ENCODE measurements at regions not wholly inside any gene's neighbourhood (a gene's known extent, or its start where the extent isn't known, plus 50 kb on each side); places are given as distances from the start of the nearest gene placed in this dataset.

DNA sequence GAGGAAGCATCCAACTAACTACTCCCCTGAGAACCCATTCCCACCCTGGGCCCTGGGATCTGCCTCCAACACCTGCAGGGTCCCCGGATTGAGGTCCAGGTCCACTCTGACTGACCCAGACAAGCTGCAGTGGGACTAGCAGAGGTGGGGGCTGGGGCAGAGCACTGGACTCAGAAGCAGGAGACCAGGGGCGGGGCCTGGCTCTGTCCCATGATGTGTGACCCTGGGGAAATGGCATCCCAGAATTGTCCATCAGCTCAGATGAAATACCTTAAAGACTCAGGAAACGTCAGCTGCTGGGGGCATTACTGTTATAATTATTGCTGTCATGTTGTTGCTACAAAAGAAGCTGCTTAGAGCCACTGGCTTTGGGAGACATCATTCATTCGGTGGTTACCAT lies 202.4 kb downstream of the C9orf50 start:
- no peak for TF ChIP-seq RFX5 (IDR thresholded peaks at IDR 0.05; ENCODE audit: low read length)
- no peak for TF ChIP-seq EP300 (IDR thresholded peaks at IDR 0.05; ENCODE audit: borderline replicate concordance in 1 of 2, low read depth in 1 of 2, low read length in 1 of 2)
- TF ChIP-seq CTCF (IDR thresholded peaks at IDR 0.05) = no peak
- TF ChIP-seq, protein P1, sequence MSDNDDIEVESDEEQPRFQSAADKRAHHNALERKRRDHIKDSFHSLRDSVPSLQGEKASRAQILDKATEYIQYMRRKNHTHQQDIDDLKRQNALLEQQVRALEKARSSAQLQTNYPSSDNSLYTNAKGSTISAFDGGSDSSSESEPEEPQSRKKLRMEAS (IDR thresholded peaks at IDR 0.05; ENCODE audit: low read depth) = no peak
- no peak for TF ChIP-seq GATA2 (CRISPR knock-in tag; IDR thresholded peaks at IDR 0.05)
- TF ChIP-seq GABPA (IDR thresholded peaks at IDR 0.05; ENCODE audit: low read depth) = no peak
- TF ChIP-seq, protein P2, sequence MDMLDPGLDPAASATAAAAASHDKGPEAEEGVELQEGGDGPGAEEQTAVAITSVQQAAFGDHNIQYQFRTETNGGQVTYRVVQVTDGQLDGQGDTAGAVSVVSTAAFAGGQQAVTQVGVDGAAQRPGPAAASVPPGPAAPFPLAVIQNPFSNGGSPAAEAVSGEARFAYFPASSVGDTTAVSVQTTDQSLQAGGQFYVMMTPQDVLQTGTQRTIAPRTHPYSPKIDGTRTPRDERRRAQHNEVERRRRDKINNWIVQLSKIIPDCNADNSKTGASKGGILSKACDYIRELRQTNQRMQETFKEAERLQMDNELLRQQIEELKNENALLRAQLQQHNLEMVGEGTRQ (IDR thresholded peaks at IDR 0.05; ENCODE audit: borderline replicate concordance, low read depth, low read length) = no peak
- TF ChIP-seq FOSL2 (IDR thresholded peaks at IDR 0.05; ENCODE audit: borderline replicate concordance, low read depth) = no peak
- TF ChIP-seq MEF2A (IDR thresholded peaks at IDR 0.05; ENCODE audit: borderline replicate concordance, low read depth) = no peak
- TF ChIP-seq POLR2AphosphoS5 (IDR thresholded peaks at IDR 0.05; ENCODE audit: low read depth, low read length) = no peak
- TF ChIP-seq EZH2phosphoT487 (IDR thresholded peaks at IDR 0.05; ENCODE audit: borderline replicate concordance, low read depth) = no peak
- TF ChIP-seq RXRA (IDR thresholded peaks at IDR 0.05; ENCODE audit: borderline replicate concordance, low read depth) = no peak
- no peak for TF ChIP-seq SMC3 (IDR thresholded peaks at IDR 0.05; ENCODE audit: low read depth, low read length)
- TF ChIP-seq RAD21 (IDR thresholded peaks at IDR 0.05; ENCODE audit: low read length) = no peak
